ENCODE measurements at regions not wholly inside any gene's neighbourhood (a gene's known extent, or its start where the extent isn't known, plus 50 kb on each side); places are given as distances from the start of the nearest gene placed in this dataset.

- TF ChIP-seq EZH2 (IDR thresholded peaks at IDR 0.05) (no peak), EZH2phosphoT487 (IDR thresholded peaks at IDR 0.05) (no peak)
- TF ChIP-seq, protein P1, sequence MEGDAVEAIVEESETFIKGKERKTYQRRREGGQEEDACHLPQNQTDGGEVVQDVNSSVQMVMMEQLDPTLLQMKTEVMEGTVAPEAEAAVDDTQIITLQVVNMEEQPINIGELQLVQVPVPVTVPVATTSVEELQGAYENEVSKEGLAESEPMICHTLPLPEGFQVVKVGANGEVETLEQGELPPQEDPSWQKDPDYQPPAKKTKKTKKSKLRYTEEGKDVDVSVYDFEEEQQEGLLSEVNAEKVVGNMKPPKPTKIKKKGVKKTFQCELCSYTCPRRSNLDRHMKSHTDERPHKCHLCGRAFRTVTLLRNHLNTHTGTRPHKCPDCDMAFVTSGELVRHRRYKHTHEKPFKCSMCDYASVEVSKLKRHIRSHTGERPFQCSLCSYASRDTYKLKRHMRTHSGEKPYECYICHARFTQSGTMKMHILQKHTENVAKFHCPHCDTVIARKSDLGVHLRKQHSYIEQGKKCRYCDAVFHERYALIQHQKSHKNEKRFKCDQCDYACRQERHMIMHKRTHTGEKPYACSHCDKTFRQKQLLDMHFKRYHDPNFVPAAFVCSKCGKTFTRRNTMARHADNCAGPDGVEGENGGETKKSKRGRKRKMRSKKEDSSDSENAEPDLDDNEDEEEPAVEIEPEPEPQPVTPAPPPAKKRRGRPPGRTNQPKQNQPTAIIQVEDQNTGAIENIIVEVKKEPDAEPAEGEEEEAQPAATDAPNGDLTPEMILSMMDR (IDR thresholded peaks at IDR 0.05), result peak; percentile 37
These were observed 523.1 kb upstream of the FSIP2 start for GRCh38 chr2:185215497-185215896.
